GM12875 (cell line): ENCODE measurements at regions not wholly inside any gene's neighbourhood (a gene's known extent, or its start where the extent isn't known, plus 50 kb on each side); places are given as distances from the start of the nearest gene placed in this dataset.

Source experiments
- H3K4me3 ChIP-seq: one replicate; pipeline ENCODE4 v1.5.1; 2011; ENCODE audit warnings: low read depth, low read length, control low read depth
- CTCF ChIP-seq: IDR thresholded peaks from 2 replicates; pipeline ENCODE4 v1.5.1; 2011; ENCODE audit warnings: low read depth, mild to moderate bottlenecking, control low read depth, inconsistent platforms, low read length, moderate library complexity, borderline replicate concordance; ENCODE audit not compliant: insufficient read depth

- TF ChIP-seq CTCF = no peak
- no peak overlapping the region for H3K4me3 ChIP-seq
These were observed 129.6 kb upstream of the CNTLN start for GRCh38 chr9:17005056-17005823.

GRCh38 chr9:17004500-17004899 is 130.3 kb upstream of the CNTLN start:
- H3K4me3 ChIP-seq = no peak overlapping the region
- TF ChIP-seq CTCF = no peak

- TF ChIP-seq CTCF = no peak
- no peak overlapping the region for H3K4me3 ChIP-seq
These were observed 131.1 kb upstream of the CNTLN start for GRCh38 chr9:17003576-17004240.

GRCh38 chr9:16996901-16997491 is 126.5 kb upstream of the BNC2 start:
- H3K4me3 ChIP-seq = no peak overlapping the region
- TF ChIP-seq CTCF = no peak

GRCh38 chr9:16992138-16992537 is 121.7 kb upstream of the BNC2 start:
- no peak overlapping the region for H3K4me3 ChIP-seq
- no peak for TF ChIP-seq CTCF

- no peak for TF ChIP-seq CTCF
- H3K4me3 ChIP-seq = no peak overlapping the region
These were observed 116.6 kb upstream of the BNC2 start for GRCh38 chr9:16987026-16987425.
